ENCODE measurements at regions not wholly inside any gene's neighbourhood (a gene's known extent, or its start where the extent isn't known, plus 50 kb on each side); places are given as distances from the start of the nearest gene placed in this dataset.

GRCh38 chr20:61118429-61119224 lies 133.4 kb upstream of the CDH4 start:
- Histone ChIP-seq H3K9me3 (replicated peaks; ENCODE audit: low read length) (no peaks in the 10 kb centered on the region), H3K27me3 (ENCODE audit: control insufficient read depth, insufficient read depth, low read length) (no peaks in the 10 kb centered on the region), H3K4me2 (ENCODE audit: low read length) (peak overlapping the region; percentile 56), H3K36me3 (ENCODE audit: insufficient read depth, low read length) (no peaks in the 10 kb centered on the region), H3K9ac (ENCODE audit: low read depth, low read length) (peak overlapping the region; percentile 82), H3K4me3 (ENCODE audit: low read length) (peak overlapping the region; percentile 18), H3K4me1 (ENCODE audit: control insufficient read depth, insufficient read depth, low read length) (peaks cover 40% of the 10 kb centered on the region)

- H3K27me3 ChIP-seq (ENCODE audit: control insufficient read depth, insufficient read depth, low read length), result no peaks in the 10 kb centered on the region
- no peak overlapping the region for H3K4me2 ChIP-seq (ENCODE audit: low read length)
- no peak overlapping the region for H3K4me3 ChIP-seq (ENCODE audit: low read length)
- H3K36me3 ChIP-seq (ENCODE audit: insufficient read depth, low read length), result no peaks in the 10 kb centered on the region
- H3K9me3 ChIP-seq (replicated peaks; ENCODE audit: low read length), result no peaks in the 10 kb centered on the region
- peaks cover 40% of the 10 kb centered on the region for H3K4me1 ChIP-seq (ENCODE audit: control insufficient read depth, insufficient read depth, low read length)
- peak overlapping the region; percentile 63 for H3K9ac ChIP-seq (ENCODE audit: low read depth, low read length)
Measured at GRCh38 chr20:61119273-61119672, 132.8 kb upstream of the CDH4 start.

- Histone ChIP-seq H3K4me1 (ENCODE audit: control insufficient read depth, insufficient read depth, low read length) (peaks cover 40% of the 10 kb centered on the region), H3K4me2 (ENCODE audit: low read length) (no peak overlapping the region), H3K9ac (ENCODE audit: low read depth, low read length) (peak overlapping the region; percentile 5), H3K9me3 (replicated peaks; ENCODE audit: low read length) (no peaks in the 10 kb centered on the region), H3K36me3 (ENCODE audit: insufficient read depth, low read length) (no peaks in the 10 kb centered on the region), H3K27me3 (ENCODE audit: control insufficient read depth, insufficient read depth, low read length) (no peaks in the 10 kb centered on the region), H3K4me3 (ENCODE audit: low read length) (no peak overlapping the region)
Measured at GRCh38 chr20:61119794-61120410, 132.2 kb upstream of the CDH4 start.

GRCh38 chr20:61120595-61121515 lies 131.2 kb upstream of the CDH4 start:
- Histone ChIP-seq H3K9me3 (replicated peaks; ENCODE audit: low read length) (no peaks in the 10 kb centered on the region), H3K27me3 (ENCODE audit: control insufficient read depth, insufficient read depth, low read length) (no peaks in the 10 kb centered on the region), H3K4me2 (ENCODE audit: low read length) (no peak overlapping the region), H3K4me1 (ENCODE audit: control insufficient read depth, insufficient read depth, low read length) (peaks cover 40% of the 10 kb centered on the region), H3K9ac (ENCODE audit: low read depth, low read length) (peak overlapping the region; percentile 18), H3K36me3 (ENCODE audit: insufficient read depth, low read length) (no peaks in the 10 kb centered on the region), H3K4me3 (ENCODE audit: low read length) (no peak overlapping the region)

GRCh38 chr20:61121661-61122060 lies 130.4 kb upstream of the CDH4 start:
- Histone ChIP-seq H3K4me1 (ENCODE audit: control insufficient read depth, insufficient read depth, low read length) (peaks cover 40% of the 10 kb centered on the region), H3K4me3 (ENCODE audit: low read length) (no peak overlapping the region), H3K9ac (ENCODE audit: low read depth, low read length) (no peak overlapping the region), H3K9me3 (replicated peaks; ENCODE audit: low read length) (no peaks in the 10 kb centered on the region), H3K36me3 (ENCODE audit: insufficient read depth, low read length) (no peaks in the 10 kb centered on the region), H3K4me2 (ENCODE audit: low read length) (no peak overlapping the region), H3K27me3 (ENCODE audit: control insufficient read depth, insufficient read depth, low read length) (no peaks in the 10 kb centered on the region)

GRCh38 chr20:61123286-61123685 lies 128.8 kb upstream of the CDH4 start:
- H3K9ac ChIP-seq (ENCODE audit: low read depth, low read length), result no peak overlapping the region
- no peaks in the 10 kb centered on the region for H3K9me3 ChIP-seq (replicated peaks; ENCODE audit: low read length)
- peaks cover 41% of the 10 kb centered on the region for H3K4me1 ChIP-seq (ENCODE audit: control insufficient read depth, insufficient read depth, low read length)
- no peaks in the 10 kb centered on the region for H3K36me3 ChIP-seq (ENCODE audit: insufficient read depth, low read length)
- H3K4me2 ChIP-seq (ENCODE audit: low read length), result no peak overlapping the region
- H3K27me3 ChIP-seq (ENCODE audit: control insufficient read depth, insufficient read depth, low read length), result no peaks in the 10 kb centered on the region
- H3K4me3 ChIP-seq (ENCODE audit: low read length), result no peak overlapping the region

GRCh38 chr20:61123751-61124368 lies 128.2 kb upstream of the CDH4 start:
- no peak overlapping the region for H3K4me2 ChIP-seq (ENCODE audit: low read length)

GRCh38 chr20:61125076-61125475 lies 127.0 kb upstream of the CDH4 start:
- H3K4me3 ChIP-seq (ENCODE audit: low read length), result no peak overlapping the region
- no peaks in the 10 kb centered on the region for H3K36me3 ChIP-seq (ENCODE audit: insufficient read depth, low read length)
- no peak overlapping the region for H3K4me2 ChIP-seq (ENCODE audit: low read length)
- H3K9me3 ChIP-seq (replicated peaks; ENCODE audit: low read length), result no peaks in the 10 kb centered on the region
- H3K27me3 ChIP-seq (ENCODE audit: control insufficient read depth, insufficient read depth, low read length), result no peaks in the 10 kb centered on the region
- no peak overlapping the region for H3K9ac ChIP-seq (ENCODE audit: low read depth, low read length)
- H3K4me1 ChIP-seq (ENCODE audit: control insufficient read depth, insufficient read depth, low read length), result peaks cover 27% of the 10 kb centered on the region

More at GRCh38 chr20:61123751-61124368, 128.2 kb upstream of the CDH4 start:
- no peaks in the 10 kb centered on the region for H3K27me3 ChIP-seq (ENCODE audit: control insufficient read depth, insufficient read depth, low read length)
- no peak overlapping the region for H3K9ac ChIP-seq (ENCODE audit: low read depth, low read length)
- H3K9me3 ChIP-seq (replicated peaks; ENCODE audit: low read length), result no peaks in the 10 kb centered on the region
- H3K36me3 ChIP-seq (ENCODE audit: insufficient read depth, low read length), result no peaks in the 10 kb centered on the region
- no peak overlapping the region for H3K4me3 ChIP-seq (ENCODE audit: low read length)
- H3K4me1 ChIP-seq (ENCODE audit: control insufficient read depth, insufficient read depth, low read length), result peaks cover 38% of the 10 kb centered on the region

GRCh38 chr20:61125546-61126180 lies 126.4 kb upstream of the CDH4 start:
- no peaks in the 10 kb centered on the region for H3K36me3 ChIP-seq (ENCODE audit: insufficient read depth, low read length)
- H3K9ac ChIP-seq (ENCODE audit: low read depth, low read length), result no peak overlapping the region
- no peaks in the 10 kb centered on the region for H3K9me3 ChIP-seq (replicated peaks; ENCODE audit: low read length)
- H3K27me3 ChIP-seq (ENCODE audit: control insufficient read depth, insufficient read depth, low read length), result no peaks in the 10 kb centered on the region
- no peak overlapping the region for H3K4me2 ChIP-seq (ENCODE audit: low read length)
- no peak overlapping the region for H3K4me3 ChIP-seq (ENCODE audit: low read length)
- H3K4me1 ChIP-seq (ENCODE audit: control insufficient read depth, insufficient read depth, low read length), result peaks cover 22% of the 10 kb centered on the region

GRCh38 chr20:61126369-61127195 lies 125.5 kb upstream of the CDH4 start:
- no peak overlapping the region for H3K9ac ChIP-seq (ENCODE audit: low read depth, low read length)
- peaks cover 18% of the 10 kb centered on the region for H3K4me1 ChIP-seq (ENCODE audit: control insufficient read depth, insufficient read depth, low read length)
- H3K9me3 ChIP-seq (replicated peaks; ENCODE audit: low read length), result no peaks in the 10 kb centered on the region
- H3K27me3 ChIP-seq (ENCODE audit: control insufficient read depth, insufficient read depth, low read length), result no peaks in the 10 kb centered on the region
- H3K36me3 ChIP-seq (ENCODE audit: insufficient read depth, low read length), result no peaks in the 10 kb centered on the region
- H3K4me3 ChIP-seq (ENCODE audit: low read length), result no peak overlapping the region
- no peak overlapping the region for H3K4me2 ChIP-seq (ENCODE audit: low read length)
